SKM-1 (cell line): ENCODE measurements at regions not wholly inside any gene's neighbourhood (a gene's known extent, or its start where the extent isn't known, plus 50 kb on each side); places are given as distances from the start of the nearest gene placed in this dataset.

Experiments
- DNase-seq: peaks from one replicate; lab custom pipeline; 2025; ENCODE audit not compliant: unreplicated experiment; lab: John Stamatoyannopoulos, UW

GRCh38 chr9:106581973-106582372, 281.0 kb upstream of the ZNF462 start:
- no peak for DNase-seq

DNA sequence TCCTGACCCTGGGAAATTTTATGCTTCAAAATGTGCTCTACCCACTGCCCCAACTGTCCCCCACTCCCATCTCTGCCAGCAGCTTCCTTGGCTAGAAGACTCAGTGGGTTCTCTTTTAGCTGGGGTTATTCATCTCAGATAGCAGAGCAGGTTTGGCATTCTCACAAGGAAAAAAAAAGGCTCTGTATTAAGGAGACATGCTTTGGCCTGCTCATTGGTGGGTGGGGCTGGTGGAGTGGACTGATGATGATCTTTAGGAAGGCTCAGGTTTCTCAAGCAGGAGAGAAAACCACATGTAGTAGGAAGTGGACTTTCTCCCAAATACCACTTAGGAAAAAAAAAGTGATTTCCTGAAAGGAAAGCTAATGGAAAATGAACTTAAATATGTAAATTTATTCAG, 279.2 kb upstream of the ZNF462 start:
- no peak for DNase-seq

GRCh38 chr9:106587042-106587441, 275.9 kb upstream of the ZNF462 start:
- DNase-seq: no peak

DNA sequence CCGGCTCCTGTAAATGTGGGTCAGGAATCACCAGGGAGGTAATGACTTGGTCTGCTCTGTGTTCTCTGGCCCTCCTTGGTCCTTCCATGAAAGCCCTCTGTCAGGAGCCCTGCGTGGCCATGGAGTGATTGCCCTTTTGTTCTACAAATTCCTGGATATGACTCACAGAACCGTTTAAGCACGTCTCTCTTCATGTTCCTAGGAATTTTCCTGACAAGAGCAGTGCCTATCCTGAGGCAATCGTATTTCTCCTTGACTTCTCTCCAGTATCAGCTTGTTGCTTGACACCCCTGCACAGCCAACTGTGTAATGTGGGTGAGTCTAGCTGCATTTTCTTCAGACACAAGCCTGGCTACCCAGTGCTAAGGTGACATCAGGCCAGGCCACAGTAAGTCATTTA, 274.3 kb upstream of the ZNF462 start:
- DNase-seq: no peak

GRCh38 chr9:106590759-106591505, 272.0 kb upstream of the ZNF462 start:
- no peak for DNase-seq

GRCh38 chr9:106593201-106593600, 269.8 kb upstream of the ZNF462 start:
- no peak for DNase-seq

GRCh38 chr9:106596984-106597383, 266.0 kb upstream of the ZNF462 start:
- DNase-seq: no peak

GRCh38 chr9:106600955-106601560, 261.9 kb upstream of the ZNF462 start:
- no peak for DNase-seq

- no peak for DNase-seq
These were observed 260.6 kb upstream of the ZNF462 start for GRCh38 chr9:106602344-106602743.

DNA sequence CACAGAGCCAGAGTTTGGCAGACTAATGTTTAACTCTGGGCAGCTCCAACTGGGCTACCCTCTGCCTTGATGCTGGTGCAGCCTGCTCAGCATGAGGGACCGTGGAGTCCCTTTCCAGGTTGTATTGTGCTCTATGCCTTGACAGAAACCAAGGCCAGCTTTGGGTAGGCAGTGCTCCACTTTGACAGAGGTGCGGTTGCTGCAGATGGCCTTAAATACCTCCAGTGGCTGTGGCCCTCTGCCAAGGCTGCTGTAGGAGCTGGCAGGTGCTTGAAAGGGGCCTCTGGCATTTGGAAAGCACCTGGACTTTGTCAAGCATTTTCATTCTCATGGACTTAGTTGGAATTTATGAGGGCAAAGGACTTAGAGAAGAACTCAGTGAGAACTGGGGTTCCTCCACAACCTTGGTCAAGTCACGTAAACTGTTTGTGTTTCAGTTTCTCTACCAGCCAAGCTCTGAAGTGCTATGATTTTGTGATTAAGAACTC, 249.7 kb upstream of the ZNF462 start:
- DNase-seq: no peak

- DNase-seq: no peak
These were observed 247.7 kb upstream of the ZNF462 start for GRCh38 chr9:106615118-106615889.

DNA sequence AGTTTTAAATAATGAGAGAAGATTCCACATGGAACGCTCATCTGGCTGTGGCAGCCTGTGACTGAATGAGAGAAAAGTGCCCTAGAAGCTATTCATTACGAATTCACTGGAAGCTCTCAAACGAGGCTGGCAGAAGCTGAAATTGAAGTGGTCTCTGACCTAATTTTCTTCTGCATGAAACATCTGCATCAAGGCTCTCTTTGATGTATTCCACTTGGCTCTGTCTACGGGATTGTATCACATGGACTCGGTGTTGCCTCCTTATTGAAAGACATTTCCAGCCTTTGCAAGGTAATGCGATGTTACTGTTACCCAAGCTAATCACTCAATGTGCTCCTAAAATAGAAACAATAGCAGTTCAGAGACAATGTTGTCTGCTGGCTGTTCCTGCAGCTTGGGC, 246.9 kb upstream of the ZNF462 start:
- DNase-seq: no peak

- DNase-seq: no peak
These were observed 246.1 kb upstream of the ZNF462 start for GRCh38 chr9:106616851-106617345.

GRCh38 chr9:106619211-106619610, 243.8 kb upstream of the ZNF462 start:
- DNase-seq: no peak

DNA sequence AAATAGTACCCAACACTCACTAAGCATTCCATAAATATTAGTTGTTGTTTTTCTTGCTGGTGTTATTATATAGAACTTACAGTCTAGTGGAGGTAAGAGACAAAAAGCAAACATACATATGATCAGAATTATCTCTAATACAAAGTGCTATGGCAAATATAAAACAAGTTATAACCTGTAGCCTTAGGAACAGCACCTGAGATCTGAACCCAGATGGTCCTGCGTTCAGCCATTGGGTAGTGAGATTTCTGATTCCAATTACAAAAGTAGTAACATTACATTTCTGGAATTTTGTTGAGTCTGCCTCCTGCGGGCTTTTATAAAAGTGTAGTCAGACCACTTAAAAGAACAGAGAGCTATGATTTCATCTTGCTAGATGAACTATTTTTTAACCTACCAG, 242.9 kb upstream of the ZNF462 start:
- no peak for DNase-seq

DNA sequence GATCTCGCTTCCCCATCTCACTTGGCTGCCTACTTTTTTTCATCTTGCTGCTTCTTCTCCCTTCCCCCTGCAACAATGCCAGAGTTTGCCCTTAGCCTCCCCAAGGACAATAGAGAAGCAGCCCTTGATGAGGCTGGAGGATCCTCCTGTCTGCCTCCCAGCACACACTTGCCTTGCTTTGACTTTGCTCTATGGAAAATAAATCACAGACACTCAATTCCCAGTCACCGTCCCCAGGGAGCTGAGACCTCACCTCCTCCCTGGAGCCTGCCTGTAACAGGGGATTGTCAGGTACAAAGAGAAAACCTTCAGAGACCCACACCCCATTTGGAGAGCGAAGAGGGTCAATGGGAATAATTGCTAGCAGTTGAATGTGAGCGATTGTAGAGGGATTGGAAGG, 242.1 kb upstream of the ZNF462 start:
- DNase-seq: no peak

DNA sequence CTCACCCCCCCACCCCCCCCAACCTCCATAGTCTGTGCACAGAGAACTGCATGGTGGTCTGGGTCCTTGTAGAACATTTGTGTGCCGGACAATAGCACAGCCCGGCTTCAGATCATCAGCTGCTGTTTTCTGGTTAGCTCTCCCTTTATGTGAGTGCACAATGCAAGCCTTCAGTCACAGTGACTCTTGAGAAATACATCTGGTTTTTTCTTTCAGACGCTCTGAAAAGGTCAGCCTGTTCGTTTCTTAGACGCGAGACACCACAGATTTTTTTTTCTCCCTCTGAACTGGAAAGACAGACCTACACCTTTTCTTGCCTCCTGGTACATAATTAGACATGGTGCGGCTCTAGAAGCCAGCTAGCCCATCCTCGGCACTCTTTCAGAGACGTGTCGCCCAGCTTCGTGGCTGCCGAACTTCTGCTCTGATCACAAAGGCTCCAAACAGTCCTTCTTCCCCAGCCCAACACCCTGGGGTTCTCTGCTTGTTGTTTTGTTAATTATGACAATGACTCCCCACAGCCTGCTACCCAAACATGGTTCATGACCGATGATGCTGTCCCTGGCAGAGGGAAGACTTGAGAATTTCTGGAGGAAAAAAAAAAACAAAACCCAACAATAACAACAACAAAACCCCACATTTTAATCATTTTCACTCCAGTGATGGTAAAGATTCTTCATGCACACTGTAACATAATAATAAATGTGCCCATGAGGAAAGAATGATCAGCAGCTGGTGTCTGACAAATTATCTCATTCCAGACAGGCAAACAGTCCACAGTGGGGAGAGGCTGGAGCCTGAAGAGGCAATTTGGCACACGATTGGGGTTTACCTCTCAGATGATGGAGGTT, 241.4 kb upstream of the ZNF462 start:
- no peak for DNase-seq

DNA sequence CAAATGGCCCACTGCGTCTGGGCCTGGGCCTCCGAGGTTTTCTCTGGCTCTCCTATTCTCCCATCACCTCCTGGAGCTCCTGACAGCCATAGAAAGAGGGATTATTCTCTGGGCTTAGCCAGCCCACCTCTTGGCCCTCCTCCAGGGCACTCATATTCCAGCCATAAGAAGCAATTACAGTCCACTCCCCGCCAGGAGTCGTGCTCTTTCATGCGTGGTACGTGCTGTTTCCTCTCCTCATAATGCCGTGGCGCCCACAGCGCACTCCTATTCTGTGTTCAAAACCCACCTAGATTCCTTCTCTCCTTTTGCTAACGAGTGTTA, 240.8 kb upstream of the ZNF462 start:
- no peak for DNase-seq

GRCh38 chr9:106623558-106623957, 239.4 kb upstream of the ZNF462 start:
- no peak for DNase-seq

- DNase-seq: no peak
These were observed 237.6 kb upstream of the ZNF462 start for GRCh38 chr9:106625259-106625789.

GRCh38 chr9:106626936-106627335, 236.0 kb upstream of the ZNF462 start:
- no peak for DNase-seq
